LNCaP clone FGC (cell line): ENCODE measurements at regions not wholly inside any gene's neighbourhood (a gene's known extent, or its start where the extent isn't known, plus 50 kb on each side); places are given as distances from the start of the nearest gene placed in this dataset.
"Not testable (repeated sequence)": the region's sequence is repeated elsewhere in the genome, so short reads cannot be mapped to it uniquely, and the experiment has no call there.

Experiments
- DNase-seq: peaks from one replicate; pipeline ENCODE4 v3.0.0-alpha.2; 2011; ENCODE audit warnings: low read depth
- H3K4me3 ChIP-seq: 2 replicates; pipeline ENCODE4 v1.5.1; 2011; ENCODE audit warnings: mild to moderate bottlenecking, low read depth, low read length, control low read depth
- TF ChIP-seq, protein P1 (sequence below): IDR thresholded peaks from 2 replicates; pipeline ENCODE4 v1.5.1; 2012; ENCODE audit warnings: mild to moderate bottlenecking; ENCODE audit not compliant: control insufficient read depth, insufficient read depth; ENCODE audit errors: extremely low read depth

DNA sequence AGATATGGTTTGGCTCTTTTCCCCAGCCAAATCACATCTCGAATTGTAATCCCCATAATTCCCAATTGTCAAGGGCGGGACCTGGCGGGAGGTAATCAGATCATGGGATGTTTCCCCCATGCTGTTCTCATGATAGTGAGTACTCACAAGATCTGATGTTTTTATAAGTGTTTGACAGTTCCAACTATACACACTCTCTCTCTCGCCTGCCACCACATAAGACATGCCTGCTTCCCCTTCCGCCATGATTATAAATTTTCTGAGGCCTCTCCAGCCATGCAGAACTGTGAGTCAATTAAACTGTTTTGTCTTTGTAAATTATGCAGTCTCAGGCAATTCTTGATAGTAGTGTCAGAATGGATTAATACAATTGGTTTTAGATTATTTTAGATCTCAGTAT is 475.7 kb upstream of the CYLC2 start:
- no peak for DNase-seq
- TF ChIP-seq, protein P1, sequence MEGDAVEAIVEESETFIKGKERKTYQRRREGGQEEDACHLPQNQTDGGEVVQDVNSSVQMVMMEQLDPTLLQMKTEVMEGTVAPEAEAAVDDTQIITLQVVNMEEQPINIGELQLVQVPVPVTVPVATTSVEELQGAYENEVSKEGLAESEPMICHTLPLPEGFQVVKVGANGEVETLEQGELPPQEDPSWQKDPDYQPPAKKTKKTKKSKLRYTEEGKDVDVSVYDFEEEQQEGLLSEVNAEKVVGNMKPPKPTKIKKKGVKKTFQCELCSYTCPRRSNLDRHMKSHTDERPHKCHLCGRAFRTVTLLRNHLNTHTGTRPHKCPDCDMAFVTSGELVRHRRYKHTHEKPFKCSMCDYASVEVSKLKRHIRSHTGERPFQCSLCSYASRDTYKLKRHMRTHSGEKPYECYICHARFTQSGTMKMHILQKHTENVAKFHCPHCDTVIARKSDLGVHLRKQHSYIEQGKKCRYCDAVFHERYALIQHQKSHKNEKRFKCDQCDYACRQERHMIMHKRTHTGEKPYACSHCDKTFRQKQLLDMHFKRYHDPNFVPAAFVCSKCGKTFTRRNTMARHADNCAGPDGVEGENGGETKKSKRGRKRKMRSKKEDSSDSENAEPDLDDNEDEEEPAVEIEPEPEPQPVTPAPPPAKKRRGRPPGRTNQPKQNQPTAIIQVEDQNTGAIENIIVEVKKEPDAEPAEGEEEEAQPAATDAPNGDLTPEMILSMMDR: no peak
- H3K4me3 ChIP-seq: no peak overlapping the region

DNA sequence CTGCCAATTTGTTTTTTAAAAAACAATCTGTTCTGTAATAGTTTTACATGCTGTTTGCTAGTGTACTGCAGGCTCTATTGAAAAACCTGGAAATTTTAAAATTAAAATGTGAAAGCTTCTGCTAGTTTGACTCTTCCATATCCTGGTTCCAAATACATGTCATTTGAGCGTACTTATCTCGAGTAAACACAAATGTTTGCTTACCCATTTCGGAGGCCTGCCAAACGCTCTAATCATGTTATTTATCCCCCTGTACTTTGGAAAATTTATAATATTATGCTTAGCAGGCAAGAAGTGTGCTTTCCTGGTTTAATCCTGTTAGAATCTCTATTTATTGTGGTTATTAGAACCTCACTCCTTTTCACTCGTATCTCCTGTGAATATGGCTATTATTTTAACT is 476.8 kb upstream of the CYLC2 start:
- TF ChIP-seq, protein P1: no peak
- no peak overlapping the region for H3K4me3 ChIP-seq
- peak; percentile 46 for DNase-seq

DNA sequence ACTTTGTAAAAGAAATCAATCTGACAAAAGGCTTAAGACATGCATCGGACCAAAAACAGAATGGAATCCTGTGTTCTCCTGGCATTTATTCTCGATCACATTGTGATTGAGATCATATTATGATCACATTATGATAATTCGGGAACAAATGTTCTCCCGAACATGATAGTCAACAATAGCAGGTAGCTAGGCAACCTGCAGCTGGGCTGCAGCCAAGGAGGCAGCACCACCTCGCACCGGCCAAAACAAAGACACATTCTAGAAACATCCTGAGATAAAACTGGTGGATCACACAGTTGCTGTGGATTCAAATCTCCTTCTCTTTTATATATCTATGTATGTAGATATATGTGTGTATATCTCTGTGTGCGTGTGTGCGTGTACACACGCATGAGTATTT is 480.6 kb upstream of the CYLC2 start:
- peak; percentile 62 for DNase-seq
- TF ChIP-seq, protein P1: no peak
- H3K4me3 ChIP-seq: no peak overlapping the region

DNA sequence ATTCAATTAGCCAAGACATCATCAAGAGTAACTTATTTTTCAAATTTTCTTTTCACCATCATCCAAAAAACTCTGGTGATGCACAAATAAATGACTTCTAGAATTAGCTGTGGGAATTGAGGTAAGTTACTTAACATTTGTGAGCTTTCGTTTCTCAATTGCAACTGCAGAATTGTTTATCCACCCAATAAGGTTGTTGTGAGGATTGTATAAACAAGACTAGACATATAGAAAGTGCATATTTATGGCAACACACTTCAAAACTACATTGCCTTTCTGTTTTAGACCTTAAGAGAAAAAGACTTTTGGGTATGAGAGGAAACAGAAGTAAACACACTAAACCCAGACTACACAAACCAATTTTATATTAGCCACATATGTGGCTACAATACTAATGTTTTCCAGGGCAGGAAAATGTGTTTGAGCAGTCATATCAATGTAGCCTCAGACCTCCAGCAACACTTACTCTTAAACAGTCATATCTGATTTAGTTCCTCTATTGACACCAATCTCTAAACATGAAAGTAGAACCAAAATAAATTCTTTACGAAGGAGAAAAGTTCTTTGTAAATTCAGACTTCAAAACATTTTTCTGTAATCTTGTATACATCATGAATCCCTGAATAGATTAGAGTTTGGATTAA is 488.0 kb upstream of the CYLC2 start:
- no peak overlapping the region for H3K4me3 ChIP-seq
- TF ChIP-seq, protein P1: no peak
- DNase-seq: no peak

DNA sequence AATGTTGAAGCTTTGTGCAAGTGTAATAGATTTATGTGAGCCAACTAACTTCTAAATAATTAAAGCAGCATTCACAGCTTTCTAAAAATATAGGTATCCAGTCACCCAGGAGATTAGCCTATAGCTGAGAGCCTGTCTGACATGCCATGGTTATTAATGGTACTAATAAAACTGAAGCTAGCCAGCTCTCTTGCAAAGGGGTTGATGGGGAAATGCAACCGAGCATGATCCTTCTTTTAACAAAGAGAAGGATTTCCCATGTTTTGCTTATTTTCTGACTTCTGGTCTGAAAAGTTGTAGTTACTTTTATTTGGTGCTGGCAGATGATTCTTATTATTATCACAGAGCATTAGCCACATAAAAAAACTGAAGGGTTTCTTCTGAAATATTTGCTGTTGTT is 488.7 kb upstream of the CYLC2 start:
- no peak for DNase-seq
- TF ChIP-seq, protein P1: no peak
- H3K4me3 ChIP-seq: no peak overlapping the region

DNA sequence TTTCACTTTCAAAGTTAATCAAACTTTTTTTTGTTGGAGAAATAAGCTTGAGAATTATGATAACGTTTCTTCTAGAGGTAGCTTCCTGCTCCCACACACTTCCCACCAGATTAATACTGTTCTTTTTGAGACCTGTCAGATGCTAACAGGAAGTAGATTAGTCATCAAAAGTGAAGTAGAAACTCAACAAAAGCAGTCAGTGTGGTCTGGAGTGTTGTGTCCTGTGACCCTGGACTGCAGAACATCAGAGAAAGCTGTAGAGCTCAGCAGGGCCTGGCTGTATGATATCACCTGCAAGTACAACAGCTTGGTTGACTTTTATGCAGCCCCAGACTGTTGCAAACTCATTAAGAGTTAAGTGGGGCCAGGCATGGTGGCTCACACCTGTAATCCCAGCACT is 495.7 kb upstream of the CYLC2 start:
- no peak overlapping the region for H3K4me3 ChIP-seq
- DNase-seq: no peak
- TF ChIP-seq, protein P1: no peak

DNA sequence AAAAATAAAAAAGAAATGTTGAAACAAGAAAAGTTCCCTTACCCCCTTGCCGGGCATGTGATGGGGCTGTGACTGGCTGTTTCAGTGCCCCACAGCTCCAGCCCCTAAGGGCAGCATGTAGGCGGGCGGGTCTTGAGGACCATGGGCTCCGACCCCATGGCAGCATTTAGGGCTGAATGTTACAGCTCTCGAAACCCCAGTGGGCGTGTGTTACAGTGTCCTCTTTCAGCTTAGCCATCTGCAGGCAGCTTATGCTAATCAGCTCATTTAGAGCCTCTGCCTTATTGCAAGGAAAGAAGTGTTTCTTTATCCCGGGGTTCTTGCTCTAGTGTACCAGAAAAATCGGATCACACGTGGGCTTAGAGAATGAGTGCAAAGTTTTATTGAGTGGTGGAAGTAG is 497.4 kb upstream of the CYLC2 start:
- H3K4me3 ChIP-seq: no peak overlapping the region
- no peak for DNase-seq
- TF ChIP-seq, protein P1: no peak

DNA sequence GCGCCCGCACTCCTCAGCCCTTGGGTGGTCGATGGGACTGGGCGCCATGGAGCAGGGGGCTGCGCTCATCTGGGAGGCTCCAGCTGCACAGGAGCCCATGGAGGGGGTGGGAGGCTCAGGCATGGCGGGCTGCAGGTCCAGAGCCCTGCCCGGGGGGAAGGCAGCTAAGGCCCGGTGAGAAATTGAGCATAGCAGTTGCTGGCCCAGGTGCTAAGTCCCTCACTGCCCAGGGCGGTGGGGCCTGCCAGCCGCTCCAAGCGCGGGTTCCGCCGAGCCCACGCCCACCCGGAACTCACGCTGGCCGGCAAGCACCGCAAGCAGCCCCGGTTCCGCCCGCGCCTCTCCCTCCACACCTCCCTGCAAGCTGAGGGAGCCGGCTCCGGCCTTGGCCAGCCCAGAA is 508.2 kb upstream of the CYLC2 start:
- not testable (repeated sequence) for H3K4me3 ChIP-seq, DNase-seq
